WTC11 (cell line): ENCODE measurements at regions not wholly inside any gene's neighbourhood (a gene's known extent, or its start where the extent isn't known, plus 50 kb on each side); places are given as distances from the start of the nearest gene placed in this dataset.

Source experiments
- ATAC-seq: fragments of 200-7000 bp; cut with Tn5 transposase; 2 replicates; pipeline ENCODE4 v1.10.0; 2021; ENCODE audit warnings: mild to moderate bottlenecking, moderate library complexity
- CTCF ChIA-PET: fragments of 300-600 bp; sonication (Branson Sonifier 250); formaldehyde crosslinking; loops from one replicate; lab custom pipeline; 2021; ENCODE audit warnings: antibody characterized with exemption; lab: Charles Lee
- POLR2A ChIA-PET: fragments of 350-600 bp; sonication (Branson Sonifier 250); formaldehyde crosslinking; loops from one replicate; lab custom pipeline; 2021; ENCODE audit warnings: antibody characterized with exemption; lab: Charles Lee
- DNase-seq: peaks from one replicate; pipeline ENCODE4 v3.0.0; 2021; ENCODE audit warnings: low spot score
- H3K27ac Mint-ChIP-seq: 2 replicates; pipeline ENCODE4 v1.8.0; 2021; ENCODE audit warnings: mixed read lengths
- H3K27me3 Mint-ChIP-seq: 2 replicates; pipeline ENCODE4 v1.8.0; 2021; ENCODE audit warnings: low read depth, mild to moderate bottlenecking, moderate library complexity, mixed read lengths
- H3K36me3 Mint-ChIP-seq: 2 replicates; pipeline ENCODE4 v1.8.0; 2021; ENCODE audit warnings: mixed read lengths
- H3K4me1 Mint-ChIP-seq: 2 replicates; pipeline ENCODE4 v1.8.0; 2022; ENCODE audit warnings: mixed read lengths
- H3K4me3 Mint-ChIP-seq: 2 replicates; pipeline ENCODE4 v1.8.0; 2021; ENCODE audit warnings: mild to moderate bottlenecking, moderate library complexity, mixed read lengths
- H3K9me3 Mint-ChIP-seq: 2 replicates; pipeline ENCODE4 v1.8.0; 2021; ENCODE audit warnings: mixed read lengths
- CREM ChIP-seq: sonication (generic); formaldehyde crosslinking; IDR thresholded peaks from 2 replicates; pipeline ENCODE4 v1.8.1; 2022; ENCODE audit warnings: mild to moderate bottlenecking, missing genetic modification reagents, moderate library complexity
- CTCF ChIP-seq: fragments of 200-600 bp; IDR thresholded peaks from 2 replicates; pipeline ENCODE4 v1.8.0; 2022; ENCODE audit warnings: antibody characterized with exemption
- ETV6 ChIP-seq: sonication (generic); formaldehyde crosslinking; IDR thresholded peaks from 2 replicates; pipeline ENCODE4 v1.8.1; 2022; ENCODE audit warnings: mild to moderate bottlenecking, missing genetic modification reagents
- FOXP4 ChIP-seq: sonication (generic); formaldehyde crosslinking; IDR thresholded peaks from 2 replicates; pipeline ENCODE4 v1.8.0; 2022; ENCODE audit warnings: mild to moderate bottlenecking, missing genetic modification reagents
- GABPB1 ChIP-seq: sonication (generic); formaldehyde crosslinking; IDR thresholded peaks from 2 replicates; pipeline ENCODE4 v1.8.1; 2023; ENCODE audit warnings: mild to moderate bottlenecking, missing genetic modification reagents
- GRHL2 ChIP-seq: fragments of 250-450 bp; sonication (Bioruptor Pico); IDR thresholded peaks from 2 replicates; pipeline ENCODE4 v1.8.0; 2022; ENCODE audit warnings: mild to moderate bottlenecking, moderate library complexity; ENCODE audit not compliant: insufficient replicate concordance, severe bottlenecking
- NR1H2 ChIP-seq: sonication (generic); formaldehyde crosslinking; IDR thresholded peaks from 2 replicates; pipeline ENCODE4 v1.9.0; 2021; ENCODE audit warnings: mild to moderate bottlenecking, moderate library complexity, missing genetic modification reagents
- OVOL2 ChIP-seq: fragments of 250-450 bp; sonication (Bioruptor Pico); IDR thresholded peaks from 2 replicates; pipeline ENCODE4 v1.9.0; 2021; ENCODE audit warnings: mild to moderate bottlenecking, borderline replicate concordance
- PRRX2 ChIP-seq: fragments of 250-450 bp; sonication (Bioruptor Pico); IDR thresholded peaks from 2 replicates; pipeline ENCODE4 v1.8.0; 2021; ENCODE audit warnings: mild to moderate bottlenecking
- SMAD4 ChIP-seq: sonication (generic); formaldehyde crosslinking; IDR thresholded peaks from 2 replicates; pipeline ENCODE4 v1.8.0; 2022; ENCODE audit warnings: mild to moderate bottlenecking, missing genetic modification reagents
- ZBTB21 ChIP-seq: sonication (generic); formaldehyde crosslinking; IDR thresholded peaks from 2 replicates; pipeline ENCODE4 v1.8.1; 2023; ENCODE audit warnings: mild to moderate bottlenecking, missing genetic modification reagents, borderline replicate concordance
- ZNF232 ChIP-seq: sonication (generic); formaldehyde crosslinking; IDR thresholded peaks from 2 replicates; pipeline ENCODE4 v1.8.0; 2022; ENCODE audit warnings: mild to moderate bottlenecking, missing genetic modification reagents
- ZNF396 ChIP-seq: fragments of 250-450 bp; sonication (Bioruptor Pico); IDR thresholded peaks from 2 replicates; pipeline ENCODE4 v1.8.0; 2021; ENCODE audit warnings: mild to moderate bottlenecking, moderate library complexity, borderline replicate concordance
- ZSCAN18 ChIP-seq: fragments of 250-450 bp; sonication (Bioruptor Pico); IDR thresholded peaks from 2 replicates; pipeline ENCODE4 v2.1.2; 2022; ENCODE audit warnings: mild to moderate bottlenecking, moderate library complexity
- TF ChIP-seq, protein P1 (sequence below): sonication (generic); formaldehyde crosslinking; conservative IDR thresholded peaks from 2 replicates; pipeline ENCODE4 v1.8.1; 2023; ENCODE audit warnings: mild to moderate bottlenecking, low read depth, missing genetic modification reagents, moderate library complexity
- TF ChIP-seq, protein P2 (sequence below): sonication (generic); formaldehyde crosslinking; IDR thresholded peaks from 2 replicates; pipeline ENCODE4 v1.8.0; 2023; ENCODE audit warnings: missing genetic modification reagents, mild to moderate bottlenecking, borderline replicate concordance
- TF ChIP-seq, protein P3 (sequence below): sonication (generic); formaldehyde crosslinking; IDR thresholded peaks from 2 replicates; pipeline ENCODE4 v1.8.1; 2022; ENCODE audit warnings: mild to moderate bottlenecking, missing genetic modification reagents, moderate library complexity, borderline replicate concordance

DNA sequence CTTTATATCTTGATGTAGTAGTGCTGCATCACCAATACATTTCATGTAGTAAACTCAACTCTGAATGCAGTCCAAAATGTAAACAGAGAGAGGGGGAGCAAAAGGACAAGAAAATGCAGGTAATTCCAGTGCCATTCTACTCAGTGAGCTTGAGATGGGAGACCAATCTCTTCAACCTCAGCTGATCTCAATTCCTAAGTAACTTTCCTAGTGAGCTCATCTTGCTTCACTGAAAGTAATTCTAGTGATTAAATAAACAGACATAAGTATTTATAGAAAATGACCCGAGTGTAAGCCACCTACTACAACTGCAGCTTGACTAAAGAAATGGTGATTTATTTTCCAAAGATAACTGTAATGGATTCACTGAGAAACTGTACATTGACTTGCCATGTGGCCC, 424.5 kb downstream of the DMRT2 start:
- TF ChIP-seq, protein P1, sequence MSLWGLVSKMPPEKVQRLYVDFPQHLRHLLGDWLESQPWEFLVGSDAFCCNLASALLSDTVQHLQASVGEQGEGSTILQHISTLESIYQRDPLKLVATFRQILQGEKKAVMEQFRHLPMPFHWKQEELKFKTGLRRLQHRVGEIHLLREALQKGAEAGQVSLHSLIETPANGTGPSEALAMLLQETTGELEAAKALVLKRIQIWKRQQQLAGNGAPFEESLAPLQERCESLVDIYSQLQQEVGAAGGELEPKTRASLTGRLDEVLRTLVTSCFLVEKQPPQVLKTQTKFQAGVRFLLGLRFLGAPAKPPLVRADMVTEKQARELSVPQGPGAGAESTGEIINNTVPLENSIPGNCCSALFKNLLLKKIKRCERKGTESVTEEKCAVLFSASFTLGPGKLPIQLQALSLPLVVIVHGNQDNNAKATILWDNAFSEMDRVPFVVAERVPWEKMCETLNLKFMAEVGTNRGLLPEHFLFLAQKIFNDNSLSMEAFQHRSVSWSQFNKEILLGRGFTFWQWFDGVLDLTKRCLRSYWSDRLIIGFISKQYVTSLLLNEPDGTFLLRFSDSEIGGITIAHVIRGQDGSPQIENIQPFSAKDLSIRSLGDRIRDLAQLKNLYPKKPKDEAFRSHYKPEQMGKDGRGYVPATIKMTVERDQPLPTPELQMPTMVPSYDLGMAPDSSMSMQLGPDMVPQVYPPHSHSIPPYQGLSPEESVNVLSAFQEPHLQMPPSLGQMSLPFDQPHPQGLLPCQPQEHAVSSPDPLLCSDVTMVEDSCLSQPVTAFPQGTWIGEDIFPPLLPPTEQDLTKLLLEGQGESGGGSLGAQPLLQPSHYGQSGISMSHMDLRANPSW (CRISPR knock-in tag) = no peak
- no peak for TF ChIP-seq NR1H2 (CRISPR knock-in tag)
- no peak for TF ChIP-seq ZNF232 (CRISPR knock-in tag)
- TF ChIP-seq OVOL2 = no peak
- TF ChIP-seq, protein P2, sequence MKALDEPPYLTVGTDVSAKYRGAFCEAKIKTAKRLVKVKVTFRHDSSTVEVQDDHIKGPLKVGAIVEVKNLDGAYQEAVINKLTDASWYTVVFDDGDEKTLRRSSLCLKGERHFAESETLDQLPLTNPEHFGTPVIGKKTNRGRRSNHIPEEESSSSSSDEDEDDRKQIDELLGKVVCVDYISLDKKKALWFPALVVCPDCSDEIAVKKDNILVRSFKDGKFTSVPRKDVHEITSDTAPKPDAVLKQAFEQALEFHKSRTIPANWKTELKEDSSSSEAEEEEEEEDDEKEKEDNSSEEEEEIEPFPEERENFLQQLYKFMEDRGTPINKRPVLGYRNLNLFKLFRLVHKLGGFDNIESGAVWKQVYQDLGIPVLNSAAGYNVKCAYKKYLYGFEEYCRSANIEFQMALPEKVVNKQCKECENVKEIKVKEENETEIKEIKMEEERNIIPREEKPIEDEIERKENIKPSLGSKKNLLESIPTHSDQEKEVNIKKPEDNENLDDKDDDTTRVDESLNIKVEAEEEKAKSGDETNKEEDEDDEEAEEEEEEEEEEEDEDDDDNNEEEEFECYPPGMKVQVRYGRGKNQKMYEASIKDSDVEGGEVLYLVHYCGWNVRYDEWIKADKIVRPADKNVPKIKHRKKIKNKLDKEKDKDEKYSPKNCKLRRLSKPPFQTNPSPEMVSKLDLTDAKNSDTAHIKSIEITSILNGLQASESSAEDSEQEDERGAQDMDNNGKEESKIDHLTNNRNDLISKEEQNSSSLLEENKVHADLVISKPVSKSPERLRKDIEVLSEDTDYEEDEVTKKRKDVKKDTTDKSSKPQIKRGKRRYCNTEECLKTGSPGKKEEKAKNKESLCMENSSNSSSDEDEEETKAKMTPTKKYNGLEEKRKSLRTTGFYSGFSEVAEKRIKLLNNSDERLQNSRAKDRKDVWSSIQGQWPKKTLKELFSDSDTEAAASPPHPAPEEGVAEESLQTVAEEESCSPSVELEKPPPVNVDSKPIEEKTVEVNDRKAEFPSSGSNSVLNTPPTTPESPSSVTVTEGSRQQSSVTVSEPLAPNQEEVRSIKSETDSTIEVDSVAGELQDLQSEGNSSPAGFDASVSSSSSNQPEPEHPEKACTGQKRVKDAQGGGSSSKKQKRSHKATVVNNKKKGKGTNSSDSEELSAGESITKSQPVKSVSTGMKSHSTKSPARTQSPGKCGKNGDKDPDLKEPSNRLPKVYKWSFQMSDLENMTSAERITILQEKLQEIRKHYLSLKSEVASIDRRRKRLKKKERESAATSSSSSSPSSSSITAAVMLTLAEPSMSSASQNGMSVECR = no peak
- TF ChIP-seq CREM (CRISPR knock-in tag) = no peak
- no peak for TF ChIP-seq GRHL2 (CRISPR knock-in tag)
- no peak for TF ChIP-seq PRRX2 (CRISPR knock-in tag)
- TF ChIP-seq ZBTB21 (CRISPR knock-in tag) = no peak
- no peaks in the 10 kb centered on the region for H3K36me3 Mint-ChIP-seq
- DNase-seq = no peak
- peaks cover 7% of the 10 kb centered on the region for H3K9me3 Mint-ChIP-seq
- ChIA-PET CTCF (no interaction called here), POLR2A (no interaction called here)
- no peak overlapping the region for H3K27ac Mint-ChIP-seq
- peaks cover 13% of the 10 kb centered on the region for H3K4me1 Mint-ChIP-seq
- H3K4me3 Mint-ChIP-seq = no peak overlapping the region
- ATAC-seq = no peak
- H3K27me3 Mint-ChIP-seq = no peaks in the 10 kb centered on the region

DNA sequence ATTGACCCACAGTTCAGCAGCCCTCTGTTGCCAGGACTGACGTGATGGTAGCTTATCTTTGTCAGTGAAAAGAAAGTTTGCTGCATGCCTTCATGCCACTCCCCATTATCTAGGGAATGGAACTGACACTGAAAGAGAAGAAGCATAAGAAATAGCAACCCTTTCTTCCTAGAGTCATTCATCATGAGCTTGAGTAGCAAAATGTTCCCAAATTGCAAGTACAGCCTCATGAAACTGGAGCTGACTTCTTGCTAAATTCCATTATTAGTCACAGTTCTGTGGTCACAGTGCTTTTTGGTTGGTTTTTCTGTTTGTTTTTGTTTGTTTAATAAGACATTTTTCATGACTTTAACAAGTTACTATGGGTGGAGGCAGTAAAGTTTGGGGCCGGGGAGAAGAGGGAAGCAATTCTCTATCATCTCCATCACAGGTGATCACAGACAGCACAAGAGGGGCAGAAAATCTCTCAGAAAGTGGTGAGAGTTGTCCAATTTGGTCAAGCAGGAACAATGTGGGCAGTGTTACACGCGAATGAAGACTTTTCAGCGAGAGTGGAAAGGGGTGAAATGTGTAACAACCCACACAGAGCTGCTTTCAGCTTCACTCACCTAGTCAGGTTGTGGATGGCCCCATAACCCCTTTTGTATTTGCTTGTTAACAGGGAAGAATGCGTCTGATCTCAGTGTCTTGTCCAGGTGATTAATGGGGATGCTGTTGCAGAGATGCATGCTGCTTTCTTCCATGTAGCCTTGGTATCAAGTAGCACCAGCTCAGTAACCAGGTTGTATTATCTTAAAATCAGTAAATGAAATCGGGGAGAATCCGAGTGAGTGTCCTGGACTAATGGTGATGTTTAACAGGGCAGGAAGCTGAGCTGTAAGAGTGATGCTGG, 440.4 kb downstream of the DMRT2 start:
- H3K4me1 Mint-ChIP-seq = peaks cover 5% of the 10 kb centered on the region
- ATAC-seq (no peak), DNase-seq (no peak)
- H3K36me3 Mint-ChIP-seq = no peaks in the 10 kb centered on the region
- ChIA-PET CTCF (no interaction called here), POLR2A (no interaction called here)
- H3K27ac Mint-ChIP-seq = no peak overlapping the region
- TF ChIP-seq ZNF396 (CRISPR knock-in tag) (no peak), ETV6 (CRISPR knock-in tag) (no peak), SMAD4 (CRISPR knock-in tag) (no peak), CTCF (no peak), ZSCAN18 (CRISPR knock-in tag) (no peak), GABPB1 (CRISPR knock-in tag) (no peak), FOXP4 (CRISPR knock-in tag) (no peak)
- TF ChIP-seq, protein P3, sequence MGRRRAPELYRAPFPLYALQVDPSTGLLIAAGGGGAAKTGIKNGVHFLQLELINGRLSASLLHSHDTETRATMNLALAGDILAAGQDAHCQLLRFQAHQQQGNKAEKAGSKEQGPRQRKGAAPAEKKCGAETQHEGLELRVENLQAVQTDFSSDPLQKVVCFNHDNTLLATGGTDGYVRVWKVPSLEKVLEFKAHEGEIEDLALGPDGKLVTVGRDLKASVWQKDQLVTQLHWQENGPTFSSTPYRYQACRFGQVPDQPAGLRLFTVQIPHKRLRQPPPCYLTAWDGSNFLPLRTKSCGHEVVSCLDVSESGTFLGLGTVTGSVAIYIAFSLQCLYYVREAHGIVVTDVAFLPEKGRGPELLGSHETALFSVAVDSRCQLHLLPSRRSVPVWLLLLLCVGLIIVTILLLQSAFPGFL = no peak
- no peak overlapping the region for H3K4me3 Mint-ChIP-seq
- H3K9me3 Mint-ChIP-seq = peaks cover 11% of the 10 kb centered on the region
- no peaks in the 10 kb centered on the region for H3K27me3 Mint-ChIP-seq
